UCSD-AML1 (cell line): ENCODE measurements at regions not wholly inside any gene's neighbourhood (a gene's known extent, or its start where the extent isn't known, plus 50 kb on each side); places are given as distances from the start of the nearest gene placed in this dataset.

ENCODE experiments used
- DNase-seq: peaks from one replicate; lab custom pipeline; 2025; ENCODE audit not compliant: unreplicated experiment; lab: John Stamatoyannopoulos, UW

GRCh38 chrX:20527558-20528011, 260.9 kb upstream of the RPS6KA3 start:
- DNase-seq, result no peak

- no peak for DNase-seq
Observed at GRCh38 chrX:20527041-20527440, 260.3 kb upstream of the RPS6KA3 start.

- DNase-seq, result no peak
Observed at GRCh38 chrX:20523626-20524312, 257.1 kb upstream of the RPS6KA3 start.

- DNase-seq, result no peak
Observed at GRCh38 chrX:20522420-20522819, 255.7 kb upstream of the RPS6KA3 start.

GRCh38 chrX:20521222-20521621, 254.5 kb upstream of the RPS6KA3 start:
- no peak for DNase-seq

- DNase-seq, result no peak
Observed at GRCh38 chrX:20519826-20520225, 253.1 kb upstream of the RPS6KA3 start.

- DNase-seq, result no peak
Observed at GRCh38 chrX:20519146-20519545, 252.4 kb upstream of the RPS6KA3 start.

- DNase-seq, result no peak
Observed at GRCh38 chrX:20517565-20517964, 250.9 kb upstream of the RPS6KA3 start.

- DNase-seq, result peak; percentile 28
Observed at GRCh38 chrX:20515841-20516461, 249.2 kb upstream of the RPS6KA3 start.

- no peak for DNase-seq
Observed at GRCh38 chrX:20514358-20514757, 247.6 kb upstream of the RPS6KA3 start.

- no peak for DNase-seq
Observed at GRCh38 chrX:20513185-20513584, 246.5 kb upstream of the RPS6KA3 start.

GRCh38 chrX:20511792-20512191, 245.1 kb upstream of the RPS6KA3 start:
- no peak for DNase-seq

GRCh38 chrX:20507901-20508620, 241.4 kb upstream of the RPS6KA3 start:
- DNase-seq, result no peak

- no peak for DNase-seq
Observed at GRCh38 chrX:20506739-20507138, 240.0 kb upstream of the RPS6KA3 start.

- DNase-seq, result no peak
Observed at GRCh38 chrX:20500949-20501348, 234.2 kb upstream of the RPS6KA3 start.

GRCh38 chrX:20500171-20500865, 233.6 kb upstream of the RPS6KA3 start:
- DNase-seq, result no peak

GRCh38 chrX:20499763-20500162, 233.1 kb upstream of the RPS6KA3 start:
- DNase-seq, result no peak

GRCh38 chrX:20498851-20499635, 232.3 kb upstream of the RPS6KA3 start:
- no peak for DNase-seq

- DNase-seq, result no peak
Observed at GRCh38 chrX:20495575-20495974, 228.9 kb upstream of the RPS6KA3 start.

- no peak for DNase-seq
Observed at GRCh38 chrX:20488473-20488872, 221.8 kb upstream of the RPS6KA3 start.

GRCh38 chrX:20487227-20487626, 220.5 kb upstream of the RPS6KA3 start:
- DNase-seq, result no peak
